ENCODE measurements at regions not wholly inside any gene's neighbourhood (a gene's known extent, or its start where the extent isn't known, plus 50 kb on each side); places are given as distances from the start of the nearest gene placed in this dataset.

DNA sequence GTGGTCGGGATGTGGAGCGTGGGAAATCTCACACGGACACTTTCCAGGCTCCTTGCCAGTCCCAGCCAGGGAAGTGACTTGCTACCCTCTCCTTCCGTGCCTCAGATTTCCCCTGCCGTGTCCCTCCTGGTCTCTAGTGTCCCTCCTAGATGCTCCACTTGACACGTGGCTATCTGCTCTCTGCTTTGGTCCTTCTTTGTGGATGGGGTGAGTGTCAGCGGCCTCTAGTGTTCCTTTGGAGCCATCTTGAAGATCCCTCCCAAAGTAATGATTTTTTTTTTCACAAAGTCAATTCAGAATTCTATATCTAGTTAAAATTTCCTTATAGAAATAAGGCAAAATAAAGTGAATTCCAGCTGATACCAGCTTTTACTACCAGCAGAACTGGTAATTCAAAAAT lies 117.7 kb downstream of the MRPL36 start:
- TF ChIP-seq, protein P1, sequence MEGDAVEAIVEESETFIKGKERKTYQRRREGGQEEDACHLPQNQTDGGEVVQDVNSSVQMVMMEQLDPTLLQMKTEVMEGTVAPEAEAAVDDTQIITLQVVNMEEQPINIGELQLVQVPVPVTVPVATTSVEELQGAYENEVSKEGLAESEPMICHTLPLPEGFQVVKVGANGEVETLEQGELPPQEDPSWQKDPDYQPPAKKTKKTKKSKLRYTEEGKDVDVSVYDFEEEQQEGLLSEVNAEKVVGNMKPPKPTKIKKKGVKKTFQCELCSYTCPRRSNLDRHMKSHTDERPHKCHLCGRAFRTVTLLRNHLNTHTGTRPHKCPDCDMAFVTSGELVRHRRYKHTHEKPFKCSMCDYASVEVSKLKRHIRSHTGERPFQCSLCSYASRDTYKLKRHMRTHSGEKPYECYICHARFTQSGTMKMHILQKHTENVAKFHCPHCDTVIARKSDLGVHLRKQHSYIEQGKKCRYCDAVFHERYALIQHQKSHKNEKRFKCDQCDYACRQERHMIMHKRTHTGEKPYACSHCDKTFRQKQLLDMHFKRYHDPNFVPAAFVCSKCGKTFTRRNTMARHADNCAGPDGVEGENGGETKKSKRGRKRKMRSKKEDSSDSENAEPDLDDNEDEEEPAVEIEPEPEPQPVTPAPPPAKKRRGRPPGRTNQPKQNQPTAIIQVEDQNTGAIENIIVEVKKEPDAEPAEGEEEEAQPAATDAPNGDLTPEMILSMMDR (IDR thresholded peaks at IDR 0.05 in 8 of 11, conservative IDR thresholded peaks at IDR 0.05 in 3 of 11): no peak
- TF ChIP-seq POLR2AphosphoS5 (IDR thresholded peaks at IDR 0.05): no peak

Measured in spleen (tissue), 7 donors.